PFSK-1 (cell line): ENCODE measurements at regions not wholly inside any gene's neighbourhood (a gene's known extent, or its start where the extent isn't known, plus 50 kb on each side); places are given as distances from the start of the nearest gene placed in this dataset.

Source experiments
- FOXP2 ChIP-seq: optimal IDR thresholded peaks from 2 replicates; pipeline ENCODE3; 2011; ENCODE audit warnings: borderline replicate concordance, control low read depth, inconsistent platforms; ENCODE audit not compliant: insufficient read depth; ENCODE audit errors: extremely low read length, extremely low read depth
- POLR2AphosphoS5 ChIP-seq: IDR thresholded peaks from 2 replicates; pipeline ENCODE4 v1.6.1; 2012; ENCODE audit warnings: low read depth, mild to moderate bottlenecking, control low read depth, low read length, moderate library complexity
- REST ChIP-seq, 2 experiments: IDR thresholded peaks; 2 replicates each; pipeline versions ENCODE4 v1.6.1 to v1.8.0; 2011 to 2012; ENCODE audit warnings: low read depth in 2 of 2, low read length in 2 of 2, control low read depth in 1 of 2, inconsistent platforms in 1 of 2, mild to moderate bottlenecking in 1 of 2, moderate library complexity in 1 of 2; ENCODE audit not compliant: insufficient read depth in 1 of 2
- SIN3A ChIP-seq: IDR thresholded peaks from 2 replicates; pipeline ENCODE4 v1.6.1; 2012; ENCODE audit warnings: mild to moderate bottlenecking, low read length, moderate library complexity, borderline replicate concordance; ENCODE audit not compliant: insufficient read depth
- TAF1 ChIP-seq: IDR thresholded peaks from 2 replicates; pipeline ENCODE4 v1.6.1; 2012; ENCODE audit warnings: low read length, control low read depth, borderline replicate concordance; ENCODE audit not compliant: insufficient read depth

DNA sequence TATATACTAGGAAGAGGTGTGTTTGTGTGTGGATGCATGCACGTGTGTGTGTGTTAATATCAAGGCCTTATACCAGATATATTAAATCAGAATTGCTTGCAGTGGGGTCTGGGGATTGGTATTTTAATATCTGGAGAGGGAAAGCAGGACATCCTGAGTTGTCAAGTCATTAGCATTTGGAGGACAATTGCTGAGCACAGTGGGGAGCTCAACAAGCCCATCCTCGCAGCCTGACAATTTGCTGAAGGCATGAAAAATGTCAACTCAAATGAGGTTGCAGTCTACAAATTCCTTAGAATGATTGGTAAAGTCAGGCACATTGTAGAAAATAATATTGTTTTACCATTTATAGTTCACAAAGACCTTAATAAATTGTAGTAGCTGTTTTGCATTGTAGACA is 627.4 kb downstream of the LRRC70 start:
- TF ChIP-seq REST (IDR thresholded peaks at IDR 0.05; ENCODE audit: insufficient read depth in 1 of 2, low read depth in 2 of 2, low read length in 2 of 2) (no peak), SIN3A (no peak), POLR2AphosphoS5 (no peak), FOXP2 (no peak), TAF1 (no peak)
